H7 (cell line): ENCODE measurements at regions not wholly inside any gene's neighbourhood (a gene's known extent, or its start where the extent isn't known, plus 50 kb on each side); places are given as distances from the start of the nearest gene placed in this dataset.
"Not testable (repeated sequence)": the region's sequence is repeated elsewhere in the genome, so short reads cannot be mapped to it uniquely, and the experiment has no call there.

Source experiments
- DNase-seq: peaks from one replicate; pipeline ENCODE4 v3.0.0; 2012
- H3K27me3 ChIP-seq: 2 replicates; pipeline ENCODE4 v1.6.0; 2011; ENCODE audit warnings: mild to moderate bottlenecking, low read length; ENCODE audit not compliant: control insufficient read depth, insufficient read depth
- H3K36me3 ChIP-seq: replicated peaks from 2 replicates; pipeline ENCODE4 v1.5.1; 2011; ENCODE audit warnings: low read length; ENCODE audit not compliant: control insufficient read depth, insufficient read depth
- H3K4me3 ChIP-seq: 2 replicates; pipeline ENCODE4 v1.5.1; 2011; ENCODE audit warnings: low read depth, mild to moderate bottlenecking, control low read depth, low read length, moderate library complexity; ENCODE audit not compliant: insufficient read depth

DNA sequence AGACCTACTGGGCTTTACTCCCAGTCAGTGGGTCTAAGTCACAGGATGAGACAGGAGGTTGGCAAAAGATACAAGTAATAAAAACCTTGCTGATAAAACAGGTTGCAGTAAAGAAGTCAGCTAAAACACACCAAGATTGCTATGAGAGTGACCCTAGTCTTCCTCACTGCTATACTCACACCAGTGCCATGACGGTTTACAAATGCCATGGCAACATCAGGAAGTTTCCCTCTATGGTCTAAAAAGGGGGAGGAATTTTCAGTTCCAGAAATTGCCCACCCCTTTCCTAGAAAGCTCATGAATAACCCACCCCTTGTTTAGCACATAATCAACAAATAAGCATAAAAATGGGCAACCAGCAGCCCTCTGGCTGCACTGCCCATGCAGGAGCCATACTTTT, 966.7 kb upstream of the ROBO1 start:
- no peak for DNase-seq
- Histone ChIP-seq H3K4me3 (no peak overlapping the region), H3K36me3 (no peaks in the 10 kb centered on the region), H3K27me3 (no peaks in the 10 kb centered on the region)

- H3K4me3 ChIP-seq: no peak overlapping the region
- H3K27me3 ChIP-seq: no peaks in the 10 kb centered on the region
- DNase-seq: no peak
- no peaks in the 10 kb centered on the region for H3K36me3 ChIP-seq
Observed at GRCh38 chr3:80733522-80734176, 965.9 kb upstream of the ROBO1 start.

DNA sequence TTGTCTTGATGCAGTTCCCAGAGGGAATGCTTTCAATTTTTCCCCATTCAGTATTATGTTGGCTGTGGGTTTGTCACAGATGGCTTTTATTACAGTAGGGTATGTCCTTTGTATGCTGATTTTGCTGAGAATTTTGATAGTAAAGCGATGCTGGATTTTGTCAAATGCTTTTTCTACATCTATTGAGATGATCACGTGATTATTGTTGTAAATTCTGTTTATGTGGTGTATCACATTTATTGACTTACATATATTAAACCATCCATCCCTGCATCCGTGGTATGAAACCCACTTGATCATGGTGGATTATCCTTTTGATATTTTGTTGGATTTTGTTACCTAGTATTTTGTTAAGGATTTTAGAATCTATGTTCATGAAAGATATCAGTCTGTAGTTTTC, 959.8 kb upstream of the ROBO1 start:
- not testable (repeated sequence) for H3K27me3 ChIP-seq, DNase-seq, H3K4me3 ChIP-seq, H3K36me3 ChIP-seq

GRCh38 chr3:80709597-80710322, 942.0 kb upstream of the ROBO1 start:
- not testable (repeated sequence) for H3K4me3 ChIP-seq, H3K36me3 ChIP-seq, H3K27me3 ChIP-seq, DNase-seq

DNA sequence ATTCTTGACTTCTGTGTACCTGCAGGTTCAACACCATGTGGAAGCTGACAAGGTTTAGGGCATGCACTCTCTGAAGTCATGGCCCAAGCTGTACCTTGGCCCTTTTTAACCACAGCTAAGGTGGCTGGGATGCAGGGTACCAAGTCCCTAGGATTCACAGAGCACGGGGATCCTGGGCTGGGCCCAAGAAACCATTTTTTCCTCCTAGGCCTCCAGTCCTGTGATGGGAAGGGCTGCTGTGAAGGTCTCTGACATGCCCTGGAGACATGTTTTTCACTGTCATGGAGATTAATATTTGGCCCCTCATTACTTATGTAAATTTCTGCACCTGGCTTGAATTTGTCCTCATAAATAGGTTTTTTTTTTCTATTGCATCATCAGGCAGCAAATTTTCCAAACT, 937.5 kb upstream of the ROBO1 start:
- H3K27me3 ChIP-seq: no peaks in the 10 kb centered on the region
- no peak for DNase-seq
- H3K4me3 ChIP-seq: no peak overlapping the region
- no peaks in the 10 kb centered on the region; the same call in 1 of the 2 replicates for H3K36me3 ChIP-seq

DNA sequence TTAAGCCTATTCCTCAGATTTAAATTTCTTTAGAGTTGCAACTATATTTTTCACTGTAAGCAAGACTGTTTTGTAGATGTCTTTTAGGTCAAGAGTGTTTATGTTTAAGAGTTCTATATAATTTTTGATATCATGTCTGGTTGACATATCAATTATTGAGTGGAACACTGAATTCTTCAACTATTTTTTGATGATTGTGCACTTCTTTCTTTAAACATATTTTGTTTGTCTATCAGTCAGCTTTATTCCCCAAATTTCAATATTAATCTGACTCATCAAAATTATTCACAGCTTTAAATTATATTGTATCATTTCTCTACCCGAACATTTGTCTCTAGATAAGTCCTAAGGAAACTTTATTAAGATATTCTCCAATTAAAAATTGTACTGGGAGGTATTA, 933.6 kb upstream of the ROBO1 start:
- DNase-seq: no peak
- no peaks in the 10 kb centered on the region for H3K27me3 ChIP-seq
- H3K4me3 ChIP-seq: no peak overlapping the region
- H3K36me3 ChIP-seq: no peaks in the 10 kb centered on the region; the same call in 1 of the 2 replicates

- H3K4me3 ChIP-seq: no peak overlapping the region
- H3K27me3 ChIP-seq: no peaks in the 10 kb centered on the region
- DNase-seq: no peak
- no peaks in the 10 kb centered on the region for H3K36me3 ChIP-seq
Observed at GRCh38 chr3:80697291-80697690, 929.5 kb upstream of the ROBO1 start.

GRCh38 chr3:80696280-80696679, 928.5 kb upstream of the ROBO1 start:
- no peak overlapping the region for H3K4me3 ChIP-seq
- H3K36me3 ChIP-seq: no peaks in the 10 kb centered on the region
- no peaks in the 10 kb centered on the region for H3K27me3 ChIP-seq
- no peak for DNase-seq

DNA sequence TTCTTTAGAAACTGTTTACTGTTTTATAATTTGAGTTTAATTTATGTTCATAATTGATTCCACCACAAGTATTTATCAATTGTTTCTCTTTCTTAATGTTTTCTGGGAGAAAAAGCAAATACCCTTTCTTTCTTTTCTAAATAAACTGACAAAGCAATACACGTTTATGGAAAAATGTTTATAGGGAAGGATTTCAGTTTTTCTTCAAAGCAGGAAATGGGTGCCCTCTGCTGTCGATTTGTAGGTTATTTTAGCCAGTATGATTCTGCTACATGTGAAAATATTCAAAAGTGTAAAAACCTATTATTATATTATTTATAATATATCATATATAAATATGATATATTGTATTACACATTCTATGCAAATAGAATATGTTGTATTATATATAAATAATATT, 921.0 kb upstream of the ROBO1 start:
- H3K27me3 ChIP-seq: no peaks in the 10 kb centered on the region
- no peak for DNase-seq
- no peaks in the 10 kb centered on the region for H3K36me3 ChIP-seq
- no peak overlapping the region for H3K4me3 ChIP-seq

GRCh38 chr3:80682951-80683350, 915.2 kb upstream of the ROBO1 start:
- Histone ChIP-seq H3K27me3 (no peaks in the 10 kb centered on the region), H3K36me3 (no peaks in the 10 kb centered on the region), H3K4me3 (no peak overlapping the region)
- no peak for DNase-seq

GRCh38 chr3:80682235-80682634, 914.4 kb upstream of the ROBO1 start:
- DNase-seq: no peak
- H3K4me3 ChIP-seq: no peak overlapping the region
- H3K36me3 ChIP-seq: no peaks in the 10 kb centered on the region
- H3K27me3 ChIP-seq: no peaks in the 10 kb centered on the region

GRCh38 chr3:80677796-80678195, 910.0 kb upstream of the ROBO1 start:
- H3K36me3 ChIP-seq: no peaks in the 10 kb centered on the region
- no peaks in the 10 kb centered on the region for H3K27me3 ChIP-seq
- DNase-seq: no peak
- H3K4me3 ChIP-seq: no peak overlapping the region

GRCh38 chr3:80676866-80677265, 909.1 kb upstream of the ROBO1 start:
- no peak overlapping the region for H3K4me3 ChIP-seq
- no peaks in the 10 kb centered on the region for H3K36me3 ChIP-seq
- no peaks in the 10 kb centered on the region for H3K27me3 ChIP-seq
- no peak for DNase-seq

GRCh38 chr3:80676261-80676660, 908.5 kb upstream of the ROBO1 start:
- H3K27me3 ChIP-seq: no peaks in the 10 kb centered on the region
- no peak overlapping the region for H3K4me3 ChIP-seq
- DNase-seq: no peak
- H3K36me3 ChIP-seq: no peaks in the 10 kb centered on the region

- Histone ChIP-seq H3K36me3 (no peaks in the 10 kb centered on the region), H3K4me3 (no peak overlapping the region), H3K27me3 (no peaks in the 10 kb centered on the region)
- DNase-seq: no peak
Observed at GRCh38 chr3:80675790-80676189, 908.0 kb upstream of the ROBO1 start.
